OCI-LY1 (cell line): ENCODE measurements at regions not wholly inside any gene's neighbourhood (a gene's known extent, or its start where the extent isn't known, plus 50 kb on each side); places are given as distances from the start of the nearest gene placed in this dataset.

Experiments used
- EZH2 ChIP-seq: fragments of 200-600 bp; sonication (generic), shearing (Covaris generic); IDR thresholded peaks from 2 replicates; pipeline ENCODE4 v1.8.0; 2017; ENCODE audit warnings: borderline replicate concordance, mixed run types, mild to moderate bottlenecking, antibody characterized with exemption, low read length, moderate library complexity, mixed read lengths
- TF ChIP-seq, protein P1 (sequence below): fragments of 200-600 bp; sonication (generic), shearing (Covaris generic); IDR thresholded peaks from 2 replicates; pipeline ENCODE4 v1.5.1; 2017; ENCODE audit warnings: mild to moderate bottlenecking, antibody characterized with exemption, low read length, moderate library complexity, mixed read lengths

- TF ChIP-seq, protein P1, sequence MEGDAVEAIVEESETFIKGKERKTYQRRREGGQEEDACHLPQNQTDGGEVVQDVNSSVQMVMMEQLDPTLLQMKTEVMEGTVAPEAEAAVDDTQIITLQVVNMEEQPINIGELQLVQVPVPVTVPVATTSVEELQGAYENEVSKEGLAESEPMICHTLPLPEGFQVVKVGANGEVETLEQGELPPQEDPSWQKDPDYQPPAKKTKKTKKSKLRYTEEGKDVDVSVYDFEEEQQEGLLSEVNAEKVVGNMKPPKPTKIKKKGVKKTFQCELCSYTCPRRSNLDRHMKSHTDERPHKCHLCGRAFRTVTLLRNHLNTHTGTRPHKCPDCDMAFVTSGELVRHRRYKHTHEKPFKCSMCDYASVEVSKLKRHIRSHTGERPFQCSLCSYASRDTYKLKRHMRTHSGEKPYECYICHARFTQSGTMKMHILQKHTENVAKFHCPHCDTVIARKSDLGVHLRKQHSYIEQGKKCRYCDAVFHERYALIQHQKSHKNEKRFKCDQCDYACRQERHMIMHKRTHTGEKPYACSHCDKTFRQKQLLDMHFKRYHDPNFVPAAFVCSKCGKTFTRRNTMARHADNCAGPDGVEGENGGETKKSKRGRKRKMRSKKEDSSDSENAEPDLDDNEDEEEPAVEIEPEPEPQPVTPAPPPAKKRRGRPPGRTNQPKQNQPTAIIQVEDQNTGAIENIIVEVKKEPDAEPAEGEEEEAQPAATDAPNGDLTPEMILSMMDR, result no peak
- TF ChIP-seq EZH2, result no peak
Observed at GRCh38 chr7:20532890-20533289, 82.6 kb upstream of the ABCB5 start.
